ENCODE measurements at regions not wholly inside any gene's neighbourhood (a gene's known extent, or its start where the extent isn't known, plus 50 kb on each side); places are given as distances from the start of the nearest gene placed in this dataset.

GRCh38 chr3:127052121-127052561 lies 69.2 kb downstream of the PLXNA1 start:
- Histone ChIP-seq H3K4me2 (ENCODE audit: low read length) (no peak overlapping the region), H3K79me2 (no peaks in the 10 kb centered on the region), H3K9ac (no peak overlapping the region), H2AFZ (no peak overlapping the region), H3K9me3 (ENCODE audit: control insufficient read depth, low read length) (no peaks in the 10 kb centered on the region), H3K4me3 (ENCODE audit: low read depth, low read length) (no peak overlapping the region), H3K36me3 (ENCODE audit: control insufficient read depth, insufficient read depth, low read length) (no peaks in the 10 kb centered on the region), H3K27ac (no peak overlapping the region), H3K4me1 (no peaks in the 10 kb centered on the region), H3K27me3 (ENCODE audit: control insufficient read depth, insufficient read depth, low read length) (no peaks in the 10 kb centered on the region)
- TF ChIP-seq CTCF (IDR thresholded peaks at IDR 0.05), result no peak

- H3K4me2 ChIP-seq (ENCODE audit: low read length), result no peak overlapping the region
- H2AFZ ChIP-seq, result no peak overlapping the region
- no peaks in the 10 kb centered on the region for H3K36me3 ChIP-seq (ENCODE audit: control insufficient read depth, insufficient read depth, low read length)
- no peaks in the 10 kb centered on the region for H3K27me3 ChIP-seq (ENCODE audit: control insufficient read depth, insufficient read depth, low read length)
- TF ChIP-seq CTCF (IDR thresholded peaks at IDR 0.05), result no peak
- H3K27ac ChIP-seq, result no peak overlapping the region
- H3K4me1 ChIP-seq, result no peaks in the 10 kb centered on the region
- H3K9me3 ChIP-seq (ENCODE audit: control insufficient read depth, low read length), result no peaks in the 10 kb centered on the region
- H3K4me3 ChIP-seq (ENCODE audit: low read depth, low read length), result no peak overlapping the region
- H3K9ac ChIP-seq, result no peak overlapping the region
- H3K79me2 ChIP-seq, result no peaks in the 10 kb centered on the region
These were observed 70.1 kb downstream of the PLXNA1 start for GRCh38 chr3:127053026-127053425.

GRCh38 chr3:127053450-127053849 lies 70.5 kb downstream of the PLXNA1 start:
- Histone ChIP-seq H3K4me3 (ENCODE audit: low read depth, low read length) (no peak overlapping the region), H3K79me2 (no peaks in the 10 kb centered on the region), H3K36me3 (ENCODE audit: control insufficient read depth, insufficient read depth, low read length) (no peaks in the 10 kb centered on the region), H3K27ac (no peak overlapping the region), H3K9ac (no peak overlapping the region), H3K4me2 (ENCODE audit: low read length) (no peak overlapping the region), H3K27me3 (ENCODE audit: control insufficient read depth, insufficient read depth, low read length) (no peaks in the 10 kb centered on the region), H3K9me3 (ENCODE audit: control insufficient read depth, low read length) (no peaks in the 10 kb centered on the region), H3K4me1 (no peaks in the 10 kb centered on the region), H2AFZ (no peak overlapping the region)
- TF ChIP-seq CTCF (IDR thresholded peaks at IDR 0.05), result no peak

GRCh38 chr3:127053979-127054378 lies 71.1 kb downstream of the PLXNA1 start:
- H3K36me3 ChIP-seq (ENCODE audit: control insufficient read depth, insufficient read depth, low read length), result no peaks in the 10 kb centered on the region
- no peak overlapping the region for H3K4me3 ChIP-seq (ENCODE audit: low read depth, low read length)
- H3K9me3 ChIP-seq (ENCODE audit: control insufficient read depth, low read length), result no peaks in the 10 kb centered on the region
- no peak overlapping the region for H3K4me2 ChIP-seq (ENCODE audit: low read length)
- no peak overlapping the region for H3K9ac ChIP-seq
- H2AFZ ChIP-seq, result no peak overlapping the region
- no peak overlapping the region for H3K27ac ChIP-seq
- no peak for TF ChIP-seq CTCF (IDR thresholded peaks at IDR 0.05)
- no peaks in the 10 kb centered on the region for H3K27me3 ChIP-seq (ENCODE audit: control insufficient read depth, insufficient read depth, low read length)
- no peaks in the 10 kb centered on the region for H3K79me2 ChIP-seq
- no peaks in the 10 kb centered on the region for H3K4me1 ChIP-seq

GRCh38 chr3:127056281-127056680 lies 73.4 kb downstream of the PLXNA1 start:
- no peak overlapping the region for H3K4me3 ChIP-seq (ENCODE audit: low read depth, low read length)
- H3K36me3 ChIP-seq (ENCODE audit: control insufficient read depth, insufficient read depth, low read length), result no peaks in the 10 kb centered on the region
- no peaks in the 10 kb centered on the region for H3K79me2 ChIP-seq
- no peak for TF ChIP-seq CTCF (IDR thresholded peaks at IDR 0.05)
- H2AFZ ChIP-seq, result no peak overlapping the region
- H3K4me2 ChIP-seq (ENCODE audit: low read length), result no peak overlapping the region
- no peaks in the 10 kb centered on the region for H3K27me3 ChIP-seq (ENCODE audit: control insufficient read depth, insufficient read depth, low read length)
- no peaks in the 10 kb centered on the region for H3K9me3 ChIP-seq (ENCODE audit: control insufficient read depth, low read length)
- no peak overlapping the region for H3K27ac ChIP-seq
- H3K4me1 ChIP-seq, result no peaks in the 10 kb centered on the region
- H3K9ac ChIP-seq, result no peak overlapping the region
